ENCODE measurements at regions not wholly inside any gene's neighbourhood (a gene's known extent, or its start where the extent isn't known, plus 50 kb on each side); places are given as distances from the start of the nearest gene placed in this dataset.

- no peak; the same call in none of the 2 replicates for TF ChIP-seq CTCF (IDR thresholded peaks at IDR 0.05; ENCODE audit: low read depth, low read length)
- DNase-seq (ENCODE audit: extremely low read depth, low read depth) = no peak
Observed at GRCh38 chr15:47496343-47497185, 220.7 kb upstream of the SEMA6D start.

GRCh38 chr15:47500842-47501241 is 216.5 kb upstream of the SEMA6D start:
- TF ChIP-seq CTCF (IDR thresholded peaks at IDR 0.05; ENCODE audit: low read depth, low read length) = no peak
- no peak for DNase-seq (ENCODE audit: extremely low read depth, low read depth)

- no peak for TF ChIP-seq CTCF (IDR thresholded peaks at IDR 0.05; ENCODE audit: low read depth, low read length)
Observed at GRCh38 chr15:47502041-47502440, 215.3 kb upstream of the SEMA6D start.

GRCh38 chr15:47503876-47504275 is 213.4 kb upstream of the SEMA6D start:
- no peak for TF ChIP-seq CTCF (IDR thresholded peaks at IDR 0.05; ENCODE audit: low read depth, low read length)
- DNase-seq (ENCODE audit: extremely low read depth, low read depth) = no peak

More at GRCh38 chr15:47502041-47502440, 215.3 kb upstream of the SEMA6D start:
- DNase-seq (ENCODE audit: extremely low read depth, low read depth) = no peak

GRCh38 chr15:47504624-47505256 is 212.6 kb upstream of the SEMA6D start:
- no peak for TF ChIP-seq CTCF (IDR thresholded peaks at IDR 0.05; ENCODE audit: low read depth, low read length)
- no peak for DNase-seq (ENCODE audit: extremely low read depth, low read depth)

- no peak for DNase-seq (ENCODE audit: extremely low read depth, low read depth)
- TF ChIP-seq CTCF (IDR thresholded peaks at IDR 0.05; ENCODE audit: low read depth, low read length) = no peak
Observed at GRCh38 chr15:47505712-47506328, 211.5 kb upstream of the SEMA6D start.

Measured in AG09319 (cell line).